GOT3 (cell line): ENCODE measurements at regions not wholly inside any gene's neighbourhood (a gene's known extent, or its start where the extent isn't known, plus 50 kb on each side); places are given as distances from the start of the nearest gene placed in this dataset.
"Not testable (repeated sequence)": the region's sequence is repeated elsewhere in the genome, so short reads cannot be mapped to it uniquely, and the experiment has no call there.

Source experiments
- DNase-seq: peaks from one replicate; lab custom pipeline; 2025; ENCODE audit warnings: mixed read lengths; lab: John Stamatoyannopoulos, UW

GRCh38 chr2:242006091-242006634 is 136.6 kb downstream of the RTP5 start:
- not testable (repeated sequence) for DNase-seq

GRCh38 chr2:242008908-242009307 is 139.4 kb downstream of the RTP5 start:
- not testable (repeated sequence) for DNase-seq

- not testable (repeated sequence) for DNase-seq
Measured at GRCh38 chr2:242009846-242010245, 140.3 kb downstream of the RTP5 start.

- not testable (repeated sequence) for DNase-seq
Measured at GRCh38 chr2:242010252-242011166, 141.0 kb downstream of the RTP5 start.

- DNase-seq: no peak
Measured at GRCh38 chr2:242011167-242011513, 141.6 kb downstream of the RTP5 start.

GRCh38 chr2:242011516-242011915 is 142.0 kb downstream of the RTP5 start:
- DNase-seq: no peak

- DNase-seq: no peak
Measured at GRCh38 chr2:242011991-242012764, 142.6 kb downstream of the RTP5 start.

GRCh38 chr2:242012956-242013764 is 143.6 kb downstream of the RTP5 start:
- no peak for DNase-seq

GRCh38 chr2:242013771-242014170 is 144.2 kb downstream of the RTP5 start:
- no peak for DNase-seq

GRCh38 chr2:242015108-242016065 is 145.9 kb downstream of the RTP5 start:
- DNase-seq: no peak

- no peak for DNase-seq
Measured at GRCh38 chr2:242017086-242017485, 147.6 kb downstream of the RTP5 start.

GRCh38 chr2:242018416-242018815 is 148.9 kb downstream of the RTP5 start:
- DNase-seq: not testable (repeated sequence)

- DNase-seq: no peak
Measured at GRCh38 chr2:242019344-242019743, 149.8 kb downstream of the RTP5 start.

GRCh38 chr2:242020196-242021004 is 150.9 kb downstream of the RTP5 start:
- DNase-seq: no peak

GRCh38 chr2:242022550-242023290 is 153.2 kb downstream of the RTP5 start:
- no peak for DNase-seq

- no peak for DNase-seq
Measured at GRCh38 chr2:242024751-242025355, 155.3 kb downstream of the RTP5 start.

GRCh38 chr2:242027676-242028450 is 158.3 kb downstream of the RTP5 start:
- no peak for DNase-seq
